Hepatocyte (in vitro differentiated cells): ENCODE measurements at regions not wholly inside any gene's neighbourhood (a gene's known extent, or its start where the extent isn't known, plus 50 kb on each side); places are given as distances from the start of the nearest gene placed in this dataset.
"Not testable (repeated sequence)": the region's sequence is repeated elsewhere in the genome, so short reads cannot be mapped to it uniquely, and the experiment has no call there.

Experiments used
- DNase-seq: peaks from one replicate; pipeline ENCODE4 v3.0.0-alpha.2; 2016; ENCODE audit warnings: low spot score
- H2AFZ ChIP-seq: fragments of 200-600 bp; sonication (generic); 2 replicates; pipeline ENCODE4 v1.6.0; 2016; ENCODE audit warnings: antibody characterized with exemption, mild to moderate bottlenecking
- H3K27ac ChIP-seq: fragments of 200-600 bp; sonication (generic); 2 replicates; pipeline ENCODE4 v1.5.1; 2016; ENCODE audit warnings: mild to moderate bottlenecking
- H3K27me3 ChIP-seq: fragments of 200-600 bp; sonication (generic); 2 replicates; pipeline ENCODE4 v1.6.1; 2016
- H3K36me3 ChIP-seq: fragments of 200-600 bp; sonication (generic); replicated peaks from 2 replicates; pipeline ENCODE4 v1.5.1; 2016; ENCODE audit warnings: low read depth; ENCODE audit not compliant: insufficient read depth
- H3K4me1 ChIP-seq: fragments of 200-600 bp; sonication (generic); 2 replicates; pipeline ENCODE4 v1.5.1; 2016; ENCODE audit warnings: mild to moderate bottlenecking, moderate library complexity; ENCODE audit not compliant: insufficient read depth
- H3K4me2 ChIP-seq: fragments of 200-600 bp; sonication (generic); 2 replicates; pipeline ENCODE4 v1.6.0; 2016
- H3K4me3 ChIP-seq: fragments of 200-600 bp; sonication (generic); 2 replicates; pipeline ENCODE4 v1.5.1; 2016; ENCODE audit warnings: mild to moderate bottlenecking
- H3K79me2 ChIP-seq: fragments of 200-600 bp; sonication (generic); 2 replicates; pipeline ENCODE4 v1.6.0; 2017; ENCODE audit warnings: mild to moderate bottlenecking
- H3K9me2 ChIP-seq: fragments of 200-600 bp; sonication (generic); replicated peaks from 2 replicates; pipeline ENCODE4 v1.6.0; 2017; ENCODE audit warnings: mild to moderate bottlenecking; ENCODE audit not compliant: insufficient read depth
- H3K9me3 ChIP-seq: fragments of 200-600 bp; sonication (generic); 2 replicates; pipeline ENCODE4 v1.5.1; 2016; ENCODE audit warnings: low read depth, mild to moderate bottlenecking
- H4K20me1 ChIP-seq: fragments of 200-600 bp; sonication (generic); 2 replicates; pipeline ENCODE4 v1.6.0; 2016; ENCODE audit warnings: mild to moderate bottlenecking; ENCODE audit not compliant: insufficient read depth, poor library complexity, severe bottlenecking
- CTCF ChIP-seq: fragments of 200-600 bp; sonication (generic); IDR thresholded peaks from 2 replicates; pipeline ENCODE4 v1.5.1; 2016; ENCODE audit warnings: antibody characterized with exemption, mild to moderate bottlenecking; ENCODE audit not compliant: poor library complexity
- EZH2 ChIP-seq: fragments of 200-600 bp; sonication (generic); IDR thresholded peaks from 2 replicates; pipeline ENCODE4 v1.6.1; 2016; ENCODE audit warnings: antibody characterized with exemption, mild to moderate bottlenecking, borderline replicate concordance
- EZH2phosphoT487 ChIP-seq: fragments of 200-600 bp; sonication (generic); IDR thresholded peaks from one replicate; pipeline ENCODE4 v1.6.1; 2018; ENCODE audit warnings: antibody characterized with exemption, mild to moderate bottlenecking, low read depth, moderate library complexity; ENCODE audit not compliant: unreplicated experiment, severe bottlenecking
- WGBS: methylation state at CpG from one replicate; pipeline ENCODE4 v1.1.6; 2016; ENCODE audit warnings: low lambda C conversion rate; ENCODE audit errors: missing lambda C conversion rate; 5-methylcytosine and 5-hydroxymethylcytosine counted together

GRCh38 chr3:152148579-152148978 is 120.2 kb upstream of the MBNL1 start:
- Histone ChIP-seq H3K27me3 (no peaks in the 10 kb centered on the region), H3K9me3 (no peaks in the 10 kb centered on the region), H3K79me2 (no peaks in the 10 kb centered on the region), H3K9me2 (no peaks in the 10 kb centered on the region), H2AFZ (no peak overlapping the region), H3K4me3 (no peak overlapping the region), H3K36me3 (no peaks in the 10 kb centered on the region), H3K27ac (no peak overlapping the region), H3K4me2 (no peak overlapping the region), H3K4me1 (no peaks in the 10 kb centered on the region), H4K20me1 (no peaks in the 10 kb centered on the region)
- no peak for DNase-seq
- 58% methylated on average over 1 of the region's 1 CpG for WGBS
- TF ChIP-seq EZH2 (no peak), CTCF (no peak), EZH2phosphoT487 (no peak)

GRCh38 chr3:152149832-152150231 is 118.9 kb upstream of the MBNL1 start:
- H3K4me2 ChIP-seq: no peak overlapping the region
- 91% methylated on average over 1 of the region's 1 CpG for WGBS
- H3K4me3 ChIP-seq: no peak overlapping the region
- DNase-seq: no peak
- no peaks in the 10 kb centered on the region for H3K79me2 ChIP-seq
- H3K27me3 ChIP-seq: no peaks in the 10 kb centered on the region
- H3K4me1 ChIP-seq: no peaks in the 10 kb centered on the region
- no peak overlapping the region for H3K27ac ChIP-seq
- no peak for TF ChIP-seq EZH2
- TF ChIP-seq CTCF: no peak
- no peaks in the 10 kb centered on the region for H4K20me1 ChIP-seq
- no peaks in the 10 kb centered on the region for H3K36me3 ChIP-seq
- H2AFZ ChIP-seq: no peak overlapping the region
- H3K9me2 ChIP-seq: no peaks in the 10 kb centered on the region
- no peaks in the 10 kb centered on the region for H3K9me3 ChIP-seq

- WGBS: 48% methylated on average over 8 of the region's 8 CpGs
- TF ChIP-seq EZH2 (no peak), EZH2phosphoT487 (no peak), CTCF (no peak)
- H3K27me3 ChIP-seq: no peaks in the 10 kb centered on the region
- H3K27ac ChIP-seq: no peak overlapping the region
- no peak for DNase-seq
- H3K4me3 ChIP-seq: no peak overlapping the region
- H3K9me2 ChIP-seq: no peaks in the 10 kb centered on the region
- H4K20me1 ChIP-seq: no peaks in the 10 kb centered on the region
- no peaks in the 10 kb centered on the region for H3K9me3 ChIP-seq
- no peaks in the 10 kb centered on the region for H3K79me2 ChIP-seq
- H3K4me1 ChIP-seq: no peaks in the 10 kb centered on the region
- H2AFZ ChIP-seq: no peak overlapping the region
- H3K36me3 ChIP-seq: no peaks in the 10 kb centered on the region
- no peak overlapping the region for H3K4me2 ChIP-seq
Measured at GRCh38 chr3:152151216-152151876, 117.4 kb upstream of the MBNL1 start.

- DNase-seq: peak; percentile 5
- not testable (repeated sequence) for H3K9me2 ChIP-seq, H4K20me1 ChIP-seq, H3K4me1 ChIP-seq, H3K4me3 ChIP-seq, H3K27me3 ChIP-seq, H3K4me2 ChIP-seq, H3K27ac ChIP-seq, H3K36me3 ChIP-seq, H3K79me2 ChIP-seq, H2AFZ ChIP-seq, H3K9me3 ChIP-seq
- WGBS: 96% methylated on average over 39 of the region's 42 CpGs
Measured at GRCh38 chr3:152151877-152152765, 116.6 kb upstream of the MBNL1 start.

- H3K36me3 ChIP-seq, H2AFZ ChIP-seq, H3K9me2 ChIP-seq, H3K27ac ChIP-seq, DNase-seq, H3K9me3 ChIP-seq, H3K4me3 ChIP-seq, H4K20me1 ChIP-seq, H3K79me2 ChIP-seq, H3K4me2 ChIP-seq, H3K27me3 ChIP-seq, H3K4me1 ChIP-seq: not testable (repeated sequence)
- WGBS: 96% methylated on average over 5 of the region's 5 CpGs
Measured at GRCh38 chr3:152153115-152153514, 115.6 kb upstream of the MBNL1 start.
